ENCODE measurements at regions not wholly inside any gene's neighbourhood (a gene's known extent, or its start where the extent isn't known, plus 50 kb on each side); places are given as distances from the start of the nearest gene placed in this dataset.
A peak's percentile ranks its signal among the peaks of the same experiment; 100 is the strongest.

DNA sequence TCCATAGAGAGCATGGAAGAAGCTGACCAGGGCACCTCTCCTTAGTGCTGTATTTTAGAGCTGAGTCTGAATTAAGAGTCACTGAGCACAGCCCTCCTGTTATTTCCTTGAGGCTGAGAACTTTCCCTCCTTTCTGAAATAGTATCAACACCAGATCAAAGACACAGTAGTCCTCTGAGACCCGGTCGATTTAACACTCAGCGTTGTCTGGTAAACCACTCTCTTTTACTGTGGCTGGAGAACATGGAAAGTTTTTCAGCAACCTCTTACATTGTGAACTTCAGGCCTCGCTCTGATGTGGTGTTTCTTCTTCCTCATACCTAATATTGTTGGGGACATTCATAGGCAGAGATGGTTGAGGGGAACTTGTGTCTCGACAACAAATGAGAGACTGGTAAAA is 202.0 kb upstream of the MTPN start:
- DNase-seq (ENCODE audit: low read depth in 2 of 2), result no peak

DNA sequence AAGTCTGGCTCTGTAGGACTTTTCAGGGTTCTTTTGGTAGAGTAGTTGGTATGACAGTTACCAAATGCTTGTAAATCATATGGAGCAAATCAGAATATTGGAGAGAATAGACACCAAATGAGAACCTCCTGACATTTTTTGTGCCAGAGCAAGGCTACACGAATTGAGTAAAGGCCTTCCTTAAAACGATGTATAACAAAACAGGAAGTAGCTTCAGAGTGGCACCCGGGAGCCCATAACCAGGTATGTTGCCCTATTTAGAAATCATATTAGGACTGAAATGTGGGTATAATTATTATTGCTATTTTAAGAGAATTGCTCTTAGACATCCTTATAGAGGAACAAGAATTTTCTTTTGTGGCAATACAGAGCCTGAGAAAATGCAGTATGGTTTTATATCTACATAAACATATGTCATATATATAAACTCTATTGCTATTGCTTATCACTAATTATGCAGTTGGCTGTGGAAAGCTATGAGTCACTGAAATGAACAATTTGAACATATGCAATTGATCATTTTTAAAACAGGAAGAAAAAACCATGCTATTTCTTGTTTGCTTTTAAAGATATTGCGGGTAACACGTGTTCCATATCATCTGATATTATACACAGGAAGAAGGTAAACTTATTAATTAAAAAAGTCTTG is 197.4 kb upstream of the MTPN start:
- DNase-seq (ENCODE audit: low read depth in 2 of 2), result no peak

DNA sequence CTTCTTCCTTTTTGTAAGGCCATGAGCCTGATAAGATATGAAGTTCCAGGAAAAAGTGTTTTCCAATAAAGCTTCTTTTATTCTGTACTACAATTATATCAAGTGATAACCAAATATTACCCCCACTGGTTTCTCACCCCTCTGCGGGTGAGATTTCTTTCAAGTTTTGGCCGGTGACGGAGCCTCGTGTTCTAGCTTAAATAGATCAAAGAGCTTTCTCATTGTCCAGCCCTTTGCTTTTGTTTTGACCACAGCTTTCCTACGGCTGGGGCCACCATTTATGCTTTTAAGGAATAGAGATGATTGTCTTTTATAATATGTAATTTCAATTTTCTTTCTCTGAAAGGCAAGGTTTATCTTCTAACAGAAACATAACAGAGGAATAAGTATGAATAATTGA is 196.7 kb upstream of the MTPN start:
- no peak for DNase-seq (ENCODE audit: low read depth in 2 of 2)

DNA sequence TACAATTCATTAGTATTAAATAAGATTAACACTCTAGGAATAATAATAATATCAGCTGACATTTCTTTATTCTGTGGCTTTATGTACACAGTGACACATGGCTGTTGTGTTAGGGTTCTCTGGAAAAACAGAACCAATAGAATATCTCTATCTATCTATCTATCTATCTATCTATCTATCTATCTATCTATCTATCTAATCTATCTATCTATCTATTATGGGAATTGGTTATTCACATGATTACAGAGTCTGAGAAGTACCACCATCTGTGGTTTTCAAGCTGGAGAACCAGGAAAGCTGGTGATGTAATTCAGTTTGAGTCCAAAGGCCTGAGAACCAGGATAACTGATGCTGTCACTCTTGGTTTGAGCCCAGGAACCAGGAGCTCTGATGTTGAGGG is 194.1 kb upstream of the MTPN start:
- DNase-seq (ENCODE audit: low read depth in 2 of 2), result no peak

DNA sequence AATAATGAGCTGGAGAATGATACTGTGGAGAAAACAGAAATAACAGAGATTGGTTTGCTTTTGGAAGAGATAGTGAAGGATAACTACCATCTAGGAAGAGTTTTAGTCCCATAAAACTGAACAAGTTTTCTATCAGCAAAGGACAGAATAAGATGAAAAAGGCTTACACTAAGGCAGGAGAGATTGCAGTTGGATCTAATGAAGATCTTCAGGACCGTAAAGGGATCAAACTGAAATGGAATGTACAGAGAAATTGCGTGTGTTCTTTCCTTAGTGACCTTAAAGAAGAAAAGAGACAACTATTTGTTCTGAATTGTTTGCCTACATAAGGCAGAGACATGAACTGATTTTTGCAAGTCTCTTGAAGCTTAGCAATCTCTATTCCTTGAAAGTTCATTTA is 191.7 kb upstream of the MTPN start:
- no peak for DNase-seq (ENCODE audit: low read depth in 2 of 2)

DNA sequence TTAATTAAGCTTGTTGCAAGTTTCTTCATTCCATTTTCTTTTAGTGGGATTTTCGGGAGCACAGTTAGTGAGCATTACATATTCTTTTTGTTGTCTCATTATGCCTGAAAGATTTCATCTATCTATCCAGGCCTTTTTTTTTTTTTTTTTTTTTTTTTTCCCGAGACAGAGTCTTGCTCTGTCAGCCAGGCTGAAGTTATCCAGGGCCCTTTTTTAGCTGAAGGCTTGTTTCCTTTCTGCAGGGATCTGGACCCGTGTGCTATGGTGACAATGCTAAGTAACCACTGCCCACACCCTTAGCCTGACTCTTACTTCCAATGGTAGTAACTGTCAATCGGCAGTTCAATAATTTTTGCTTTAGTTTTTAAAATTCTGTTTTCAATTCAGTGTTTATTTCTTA is 190.8 kb upstream of the MTPN start:
- no peak for DNase-seq (ENCODE audit: low read depth in 2 of 2)

DNA sequence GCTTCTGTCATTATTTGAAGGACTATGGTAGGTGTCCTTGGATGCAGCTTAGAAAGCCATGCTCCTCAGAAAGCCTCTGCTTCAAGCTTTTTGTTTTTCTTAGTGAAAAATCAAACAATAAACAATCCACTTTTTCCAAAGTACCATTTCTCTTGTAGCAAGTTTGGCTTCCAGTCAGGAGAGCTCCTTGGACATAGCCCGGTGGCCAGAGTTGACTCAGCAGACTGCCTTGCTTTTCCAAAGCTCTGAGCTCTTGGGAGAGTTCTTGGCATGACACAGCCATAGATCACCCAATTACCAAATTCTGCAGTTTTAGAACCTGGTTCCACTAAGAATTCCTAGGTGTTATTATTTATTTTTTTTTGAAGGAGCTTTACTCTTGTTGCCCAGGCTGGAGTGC is 189.4 kb upstream of the MTPN start:
- no peak for DNase-seq (ENCODE audit: low read depth in 2 of 2)

DNA sequence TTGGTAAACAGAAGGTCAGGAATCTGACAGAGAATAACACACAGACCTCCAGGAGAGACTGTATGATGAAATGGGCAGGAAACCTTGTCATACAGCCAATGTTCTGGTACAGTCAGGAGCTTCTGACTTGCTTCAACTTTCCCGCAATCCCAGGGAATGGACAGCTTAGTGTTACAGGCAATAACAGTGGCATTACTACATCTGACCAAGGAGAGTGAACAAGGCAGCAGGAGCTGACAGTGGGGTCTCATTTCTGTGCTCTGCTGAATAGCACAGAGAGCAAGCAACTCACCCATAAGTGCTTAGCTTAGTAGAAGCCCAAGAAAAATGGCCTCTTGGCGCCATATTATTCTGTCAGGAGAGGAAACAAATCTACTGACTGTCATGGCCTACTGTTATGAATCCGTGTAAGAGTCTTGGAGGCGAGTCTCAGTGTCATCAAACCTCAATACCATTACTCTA is 186.2 kb upstream of the MTPN start:
- no peak for DNase-seq (ENCODE audit: low read depth in 2 of 2)

DNA sequence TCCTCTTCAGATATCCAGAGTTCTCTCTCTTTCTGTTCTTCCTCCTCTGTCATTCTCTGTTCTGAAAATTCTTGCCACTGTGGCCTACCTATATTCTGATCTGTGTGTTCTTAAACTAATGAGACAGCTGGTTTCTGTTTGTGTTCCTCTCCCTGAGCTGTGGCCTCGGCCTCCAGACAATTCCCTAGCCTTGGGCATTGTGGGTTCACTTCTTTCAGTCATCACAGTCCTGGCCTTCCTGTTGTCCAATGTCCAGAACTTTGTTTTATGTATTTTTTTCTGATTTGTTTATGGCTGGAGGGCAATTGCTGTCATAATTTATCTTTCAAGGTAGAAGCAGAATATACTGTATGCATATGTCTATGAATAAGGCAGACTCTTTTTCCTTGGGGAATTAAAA is 173.2 kb upstream of the MTPN start:
- DNase-seq (ENCODE audit: low read depth in 2 of 2), result no peak

DNA sequence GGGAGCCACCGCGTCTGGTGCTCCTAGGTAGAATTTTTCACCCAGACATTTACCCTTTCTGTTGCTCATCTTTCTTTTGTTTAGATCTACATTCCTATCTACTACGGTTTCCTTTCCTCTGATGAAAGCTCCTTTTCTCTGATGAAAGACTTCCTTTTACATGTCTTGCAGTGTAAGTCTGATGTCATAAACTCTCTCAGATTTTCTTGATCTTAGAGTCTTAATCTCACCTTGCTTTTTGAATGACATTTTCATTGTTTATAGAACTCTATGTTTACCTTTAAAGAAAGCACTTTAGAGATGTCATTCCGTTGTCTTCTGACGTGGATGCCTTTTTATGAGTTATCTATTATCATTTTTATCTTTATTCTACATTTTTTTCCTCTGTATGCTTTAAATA is 171.8 kb upstream of the MTPN start:
- DNase-seq (ENCODE audit: low read depth in 2 of 2), result no peak

DNA sequence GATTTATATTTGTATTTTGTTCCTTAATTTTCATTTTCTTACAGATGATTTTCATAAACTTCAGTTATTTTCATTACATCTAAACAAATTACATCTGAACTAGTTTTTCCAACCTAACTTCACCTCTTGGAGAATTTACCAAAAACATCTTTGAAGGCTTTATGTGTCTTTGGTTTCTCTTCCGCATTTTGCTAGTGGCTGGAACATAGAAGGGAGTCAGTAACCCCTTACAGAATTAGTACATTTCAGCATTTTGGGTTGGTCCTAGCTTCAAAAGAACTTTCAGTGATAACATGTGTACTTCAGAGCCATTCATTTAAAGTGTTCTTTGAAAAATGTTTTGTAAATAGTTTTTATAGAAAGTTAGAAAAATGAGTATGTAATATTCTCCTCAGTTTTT is 169.8 kb upstream of the MTPN start:
- DNase-seq (ENCODE audit: low read depth in 2 of 2), result no peak

DNA sequence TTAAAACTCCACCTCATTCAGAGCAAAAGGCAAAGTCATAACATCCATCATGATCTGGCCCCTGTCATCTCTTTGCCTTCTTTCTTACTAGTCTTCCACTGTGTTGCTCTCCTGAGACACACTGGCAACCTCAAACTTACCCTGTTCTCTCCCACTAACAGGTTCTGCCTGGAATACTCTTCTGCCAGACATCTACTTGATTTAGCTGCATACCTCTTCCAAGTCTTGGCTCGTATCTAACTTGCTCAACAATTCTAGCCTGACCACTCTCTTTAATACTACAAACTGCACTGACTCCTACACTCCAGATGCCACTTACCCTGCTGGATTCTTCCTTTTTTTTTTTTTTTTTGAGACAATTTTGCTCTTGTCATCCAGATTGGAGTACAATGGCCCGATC is 167.0 kb upstream of the MTPN start:
- DNase-seq (ENCODE audit: low read depth in 2 of 2), result no peak

DNA sequence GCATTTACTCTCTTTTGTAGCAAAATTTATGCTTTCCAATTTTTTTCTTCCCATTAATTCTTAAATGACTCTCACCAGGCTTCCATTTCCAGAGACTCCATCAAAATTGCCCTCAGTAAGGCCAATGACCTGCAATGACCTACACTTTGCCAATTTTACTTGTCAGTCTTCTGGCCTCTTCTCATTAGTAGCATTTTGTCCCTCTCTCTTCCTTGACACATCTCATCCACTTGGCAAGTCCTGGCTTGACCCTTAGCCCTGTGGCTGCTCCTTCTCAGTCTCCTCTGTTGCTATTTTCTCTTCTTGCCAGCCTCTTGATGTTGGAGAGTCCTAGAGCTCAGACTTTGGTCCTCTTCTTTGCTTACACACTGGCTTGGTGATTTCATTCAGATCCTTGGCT is 166.1 kb upstream of the MTPN start:
- DNase-seq (ENCODE audit: low read depth in 2 of 2), result no peak

DNA sequence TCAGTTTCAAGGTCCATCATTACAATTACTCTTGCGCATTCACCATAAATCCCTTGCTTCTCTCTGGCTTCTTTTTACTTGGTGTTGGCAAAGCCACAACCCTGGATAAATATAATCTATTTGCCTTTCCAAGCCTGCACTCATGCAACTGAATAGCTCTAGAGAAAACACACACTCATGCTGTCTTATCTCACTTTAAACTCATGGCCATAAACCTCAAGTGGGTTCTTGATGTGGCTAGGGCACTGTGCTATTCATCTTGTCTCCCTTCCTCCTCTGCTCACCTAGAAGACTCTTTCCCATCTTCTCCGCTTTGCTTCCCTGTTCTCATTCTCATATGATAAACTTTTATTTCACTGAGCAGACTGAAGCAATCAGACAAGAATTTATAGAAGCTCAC is 165.4 kb upstream of the MTPN start:
- DNase-seq (ENCODE audit: low read depth in 2 of 2), result no peak

DNA sequence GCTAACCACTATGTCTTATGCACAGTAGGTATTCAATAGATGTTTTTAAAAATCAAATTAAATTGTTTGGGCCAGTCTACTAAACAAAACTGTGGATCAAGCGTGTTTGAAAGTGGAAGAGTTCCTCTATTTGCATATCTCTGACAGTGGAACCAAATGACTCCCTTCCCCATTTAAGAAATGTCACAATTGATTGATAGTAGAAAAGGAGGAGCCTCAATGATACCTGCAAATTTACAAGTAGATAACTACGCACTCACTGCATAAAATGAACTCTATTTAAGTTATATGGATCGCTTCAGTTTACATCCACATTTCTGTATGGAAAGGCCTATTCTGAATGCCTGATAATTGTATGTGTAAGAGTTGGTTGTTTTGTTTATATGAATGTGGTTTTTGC is 163.3 kb upstream of the MTPN start:
- DNase-seq (ENCODE audit: low read depth in 2 of 2), result no peak

DNA sequence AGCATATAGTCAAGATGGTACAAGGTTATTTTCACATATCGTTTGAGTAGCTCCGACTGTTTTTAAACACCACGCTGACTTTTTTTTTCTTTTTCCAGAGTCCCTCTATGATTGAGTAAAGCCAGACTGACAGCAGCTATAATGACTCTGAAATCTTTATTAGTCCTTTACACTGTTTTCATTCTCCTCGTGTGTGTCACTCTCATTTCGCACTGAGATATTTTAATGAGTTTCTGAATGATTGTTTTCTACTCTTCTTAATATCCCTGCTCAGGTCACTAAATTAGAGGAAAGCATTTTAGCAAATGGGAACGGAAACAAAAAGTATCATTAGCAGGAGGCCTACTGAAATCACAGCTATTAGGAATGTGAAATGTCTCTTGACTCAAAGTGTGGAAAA is 162.3 kb upstream of the MTPN start:
- DNase-seq (ENCODE audit: low read depth in 2 of 2), result no peak

DNA sequence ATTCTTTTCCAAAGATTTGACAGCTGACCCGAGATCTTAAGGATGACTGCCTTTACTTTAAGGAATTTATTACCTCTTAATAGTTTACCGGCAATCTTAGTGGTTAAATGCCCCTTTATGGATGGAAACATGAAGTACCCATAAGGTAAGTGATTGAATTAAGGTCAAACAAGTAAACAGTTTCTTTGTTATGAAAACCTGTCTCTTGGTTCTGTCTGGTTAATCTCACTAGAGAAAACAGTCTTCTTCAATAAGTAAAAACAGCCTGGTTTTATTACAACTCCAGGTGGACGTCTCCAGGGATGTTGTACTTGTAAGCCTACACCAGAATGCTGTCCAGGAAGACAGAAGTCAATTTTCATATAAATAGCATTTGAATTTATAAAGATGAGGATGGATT is 161.8 kb upstream of the MTPN start:
- no peak for DNase-seq (ENCODE audit: low read depth in 2 of 2)

DNA sequence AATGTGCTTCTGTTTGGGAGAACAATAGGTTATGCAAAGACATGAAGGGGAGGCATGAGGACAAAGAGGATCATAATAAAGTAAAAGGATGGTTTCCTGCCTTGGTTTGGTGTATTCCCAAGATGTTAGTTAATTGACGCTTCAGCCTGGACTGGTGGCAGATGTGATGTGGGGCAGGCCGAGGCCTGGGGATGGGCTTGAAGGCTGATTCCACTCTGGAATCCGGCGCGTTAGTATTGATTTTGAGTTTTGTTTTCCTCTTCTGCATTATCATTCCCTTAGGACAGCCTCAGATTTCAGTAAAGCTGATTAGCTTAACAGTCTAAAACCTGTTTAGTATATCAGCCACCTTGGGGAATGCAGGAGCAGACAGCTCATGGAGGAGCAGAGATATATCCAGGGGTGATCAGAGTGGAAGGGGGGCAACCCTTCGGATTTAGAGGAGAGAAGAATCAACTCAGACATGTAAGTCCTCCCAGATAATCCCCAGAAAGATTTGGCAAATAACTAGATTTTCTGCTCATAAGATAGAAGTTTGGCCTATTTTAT is 159.8 kb upstream of the MTPN start:
- no peak for DNase-seq (ENCODE audit: low read depth in 2 of 2)

DNA sequence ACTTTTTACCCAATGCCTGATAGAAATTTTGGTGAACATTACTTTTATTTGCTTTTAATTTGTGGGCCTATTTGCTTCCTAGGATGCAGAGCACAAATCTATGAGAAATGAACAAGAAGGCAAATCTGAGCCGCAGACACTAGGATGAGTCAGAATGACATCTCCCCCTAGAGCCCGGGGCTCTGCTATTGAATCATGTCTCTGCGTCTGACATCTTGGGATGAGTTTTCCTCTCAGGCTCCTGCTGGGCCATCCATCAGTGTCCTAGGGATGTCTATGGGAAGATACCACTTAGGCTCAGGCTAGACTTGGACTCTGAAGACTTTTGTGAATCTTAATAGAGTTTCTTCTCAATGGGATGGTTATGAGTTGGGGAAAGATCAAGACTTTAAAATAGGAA is 157.3 kb upstream of the MTPN start:
- DNase-seq (ENCODE audit: low read depth in 2 of 2), result no peak

DNA sequence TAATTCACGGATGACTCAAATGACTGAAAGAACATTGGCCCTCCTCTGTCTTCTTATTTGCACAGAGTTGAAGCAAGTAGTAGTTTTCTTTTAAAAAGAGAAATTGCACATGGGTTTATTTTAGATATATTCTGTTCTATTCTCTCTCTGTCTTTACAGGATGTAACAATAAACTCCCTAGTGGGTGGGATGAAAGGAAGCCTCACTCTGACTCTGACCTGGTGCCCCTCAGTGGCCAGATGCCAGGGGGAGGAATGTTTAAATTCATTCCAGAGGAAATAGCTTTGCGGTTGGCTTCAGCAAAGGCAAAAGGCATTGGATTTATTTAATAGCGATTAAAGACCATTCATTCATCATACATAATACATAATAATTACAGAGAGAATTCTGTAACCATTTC is 156.4 kb upstream of the MTPN start:
- peak in 1 of 2 donors; percentile 9 for DNase-seq (ENCODE audit: low read depth in 2 of 2)

DNA sequence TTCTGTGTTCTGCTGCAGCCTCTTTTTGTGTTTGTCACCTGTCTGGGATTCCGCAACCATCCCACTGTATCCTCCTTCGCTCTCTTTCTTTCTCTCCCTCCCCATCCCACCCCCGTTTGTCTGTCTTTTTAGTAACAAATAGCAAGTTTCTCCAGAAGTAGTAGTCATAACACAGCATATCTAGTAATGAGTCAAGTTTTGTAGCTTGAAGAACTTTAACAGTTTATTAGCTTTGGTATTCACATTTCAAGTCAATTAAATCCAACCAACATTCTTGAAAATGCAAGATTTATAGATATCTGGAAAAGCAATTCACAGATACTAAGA is 154.1 kb upstream of the MTPN start:
- no peak for DNase-seq (ENCODE audit: low read depth in 2 of 2)

DNA sequence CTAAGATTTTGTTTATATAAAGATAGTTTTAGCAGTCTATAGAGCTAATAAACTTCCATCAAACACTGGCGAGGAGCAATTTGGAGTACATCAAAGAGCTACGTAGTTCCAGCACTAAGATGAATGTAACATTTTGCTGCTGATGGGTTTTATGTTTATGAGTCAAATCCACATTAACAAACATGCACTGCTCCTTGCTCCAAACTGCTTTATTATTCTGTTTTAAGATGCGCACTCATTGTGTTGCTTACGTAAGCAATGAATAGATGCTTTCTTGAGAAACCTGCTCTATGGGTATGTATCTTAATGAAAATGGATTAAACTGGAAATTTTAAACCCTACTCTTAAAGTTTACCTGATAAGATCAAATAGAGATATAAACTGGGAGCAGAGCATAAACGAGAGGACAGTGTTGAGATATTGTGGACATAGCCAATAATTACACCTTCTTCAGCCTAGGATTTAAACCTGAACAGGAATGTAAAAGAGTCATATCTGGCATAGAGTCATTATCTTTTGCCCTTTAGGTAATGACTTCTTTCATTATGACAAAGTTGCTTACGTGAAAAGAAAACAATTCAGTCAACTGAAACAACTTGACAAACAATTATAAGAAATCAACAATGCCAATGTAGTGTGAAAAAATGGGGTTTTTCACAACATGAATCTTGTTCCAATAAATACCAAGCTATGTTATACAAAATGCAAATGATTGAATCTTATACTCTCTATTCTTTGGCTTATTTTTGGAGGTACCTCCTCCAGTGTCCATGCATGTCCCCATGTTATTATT is 153.5 kb upstream of the MTPN start:
- no peak for DNase-seq (ENCODE audit: low read depth in 2 of 2)

DNA sequence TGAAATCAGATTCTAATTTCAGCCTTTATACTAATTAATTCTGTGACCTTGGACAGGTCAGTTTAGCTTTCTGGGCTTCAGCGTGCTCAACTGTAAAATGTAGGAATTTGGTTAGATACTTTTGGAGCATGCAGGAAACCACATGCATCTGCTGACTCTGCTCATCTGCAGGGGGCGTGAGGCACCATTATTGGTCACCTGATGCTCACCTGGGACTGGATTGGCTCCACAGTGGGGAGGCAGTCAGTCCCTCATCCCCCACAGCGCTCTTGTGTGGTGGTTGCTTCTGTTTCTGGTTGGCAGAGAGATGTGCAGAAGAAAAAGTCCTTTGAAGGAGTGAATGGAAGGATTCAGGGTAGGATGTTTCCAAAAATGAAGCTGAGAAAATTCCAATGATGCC is 150.9 kb upstream of the MTPN start:
- DNase-seq (ENCODE audit: low read depth in 2 of 2), result no peak

Measured in dermis microvascular lymphatic vessel endothelial cell (primary cell).